NCI-H2107 treated with DMSO at 0.1 percent for 48 hours (cell line): ENCODE measurements at regions not wholly inside any gene's neighbourhood (a gene's known extent, or its start where the extent isn't known, plus 50 kb on each side); places are given as distances from the start of the nearest gene placed in this dataset.

Experiments
- DNase-seq: peaks from one replicate; lab custom pipeline; 2025; ENCODE audit not compliant: unreplicated experiment; lab: John Stamatoyannopoulos, UW

GRCh38 chr10:47186941-47187340, 113.1 kb upstream of the GDF10 start:
- no peak for DNase-seq

- no peak for DNase-seq
Observed at GRCh38 chr10:47187592-47187991, 112.4 kb upstream of the GDF10 start.

- DNase-seq = no peak
Observed at GRCh38 chr10:47188156-47188555, 111.8 kb upstream of the GDF10 start.

GRCh38 chr10:47189802-47190201, 110.2 kb upstream of the GDF10 start:
- no peak for DNase-seq

- no peak for DNase-seq
Observed at GRCh38 chr10:47190301-47190700, 109.7 kb upstream of the GDF10 start.

GRCh38 chr10:47190802-47191450, 109.1 kb upstream of the GDF10 start:
- no peak for DNase-seq

GRCh38 chr10:47192273-47192672, 107.7 kb upstream of the GDF10 start:
- DNase-seq = no peak

GRCh38 chr10:47193666-47194065, 106.3 kb upstream of the GDF10 start:
- no peak for DNase-seq

GRCh38 chr10:47195274-47195885, 104.6 kb upstream of the GDF10 start:
- DNase-seq = no peak

- DNase-seq = no peak
Observed at GRCh38 chr10:47196691-47197090, 103.3 kb upstream of the GDF10 start.

GRCh38 chr10:47198221-47198620, 101.8 kb upstream of the GDF10 start:
- no peak for DNase-seq

GRCh38 chr10:47205192-47205591, 94.8 kb upstream of the GDF10 start:
- no peak for DNase-seq

- no peak for DNase-seq
Observed at GRCh38 chr10:47206449-47207280, 93.3 kb upstream of the GDF10 start.

- DNase-seq = no peak
Observed at GRCh38 chr10:47207281-47207615, 92.7 kb upstream of the GDF10 start.

- no peak for DNase-seq
Observed at GRCh38 chr10:47207894-47208469, 92.0 kb upstream of the GDF10 start.

- DNase-seq = no peak
Observed at GRCh38 chr10:47209466-47209865, 90.5 kb upstream of the GDF10 start.

- no peak for DNase-seq
Observed at GRCh38 chr10:47214520-47214919, 85.5 kb upstream of the GDF10 start.

GRCh38 chr10:47217113-47217512, 82.9 kb upstream of the GDF10 start:
- no peak for DNase-seq

GRCh38 chr10:47218803-47219202, 81.2 kb upstream of the GDF10 start:
- DNase-seq = no peak

- no peak for DNase-seq
Observed at GRCh38 chr10:47222461-47222860, 77.5 kb upstream of the GDF10 start.

- no peak for DNase-seq
Observed at GRCh38 chr10:47223236-47223635, 76.8 kb upstream of the GDF10 start.
